ENCODE measurements at regions not wholly inside any gene's neighbourhood (a gene's known extent, or its start where the extent isn't known, plus 50 kb on each side); places are given as distances from the start of the nearest gene placed in this dataset.

GRCh38 chr20:53714524-53714923, 120.9 kb upstream of the ZNF217 start:
- Histone ChIP-seq H2BK12ac (ENCODE audit: low read length in 2 of 2) (no peak overlapping the region), H2BK120ac (ENCODE audit: low read depth, low read length) (no peak overlapping the region), H3K27me3 (ENCODE audit: control insufficient read depth in 1 of 2, insufficient read depth in 1 of 2, low read length in 2 of 2) (no peaks in the 10 kb centered on the region), H2AFZ (ENCODE audit: low read depth, low read length) (no peak overlapping the region), H3K18ac (ENCODE audit: low read depth in 1 of 2, low read length in 2 of 2) (no peak overlapping the region), H2AK5ac (ENCODE audit: low read length, severe bottlenecking) (no peak overlapping the region), H3K4ac (ENCODE audit: low read depth in 1 of 2, low read length in 2 of 2) (no peak overlapping the region), H3K4me1 (ENCODE audit: control insufficient read depth, insufficient read depth, low read depth, low read length) (peaks cover 1% of the 10 kb centered on the region), H3K23ac (ENCODE audit: low read length in 2 of 2) (no peak overlapping the region), H3K36me3 (ENCODE audit: control insufficient read depth in 1 of 2, insufficient read depth in 2 of 2, low read depth in 1 of 2, low read length in 2 of 2) (no peaks in the 10 kb centered on the region), H3K14ac (ENCODE audit: low read length in 2 of 2) (no peak overlapping the region), H3K27ac (ENCODE audit: low read length, poor library complexity, severe bottlenecking) (no peak overlapping the region), H4K91ac (ENCODE audit: low read length) (no peak overlapping the region), H3K9me3 (ENCODE audit: control insufficient read depth, low read length) (no peaks in the 10 kb centered on the region), H4K8ac (ENCODE audit: low read length) (no peak overlapping the region), H3K4me2 (ENCODE audit: low read length, poor library complexity, severe bottlenecking) (no peak overlapping the region), H3K79me1 (replicated peaks; ENCODE audit: low read length, poor library complexity, severe bottlenecking) (no peaks in the 10 kb centered on the region), H2BK15ac (ENCODE audit: low read depth, poor library complexity, severe bottlenecking) (no peak overlapping the region), H2BK5ac (ENCODE audit: low read depth, low read length, poor library complexity, severe bottlenecking) (no peak overlapping the region), H3K4me3 (ENCODE audit: insufficient read depth in 1 of 2, low read depth in 1 of 2, low read length in 2 of 2) (no peak overlapping the region), H3K9ac (ENCODE audit: low read length) (no peak overlapping the region)
- WGBS: 99% methylated on average over 4 of the region's 4 CpGs
- no peak for DNase-seq

GRCh38 chr20:53713328-53714056, 119.9 kb upstream of the ZNF217 start:
- H2BK15ac ChIP-seq (ENCODE audit: low read depth, poor library complexity, severe bottlenecking): no peak overlapping the region
- H3K27me3 ChIP-seq (ENCODE audit: control insufficient read depth in 1 of 2, insufficient read depth in 1 of 2, low read length in 2 of 2): no peaks in the 10 kb centered on the region
- H2BK5ac ChIP-seq (ENCODE audit: low read depth, low read length, poor library complexity, severe bottlenecking): no peak overlapping the region
- no peak overlapping the region for H4K91ac ChIP-seq (ENCODE audit: low read length)
- no peak overlapping the region for H3K27ac ChIP-seq (ENCODE audit: low read length, poor library complexity, severe bottlenecking)
- no peaks in the 10 kb centered on the region for H3K79me1 ChIP-seq (replicated peaks; ENCODE audit: low read length, poor library complexity, severe bottlenecking)
- no peak overlapping the region for H2AK5ac ChIP-seq (ENCODE audit: low read length, severe bottlenecking)
- H3K4me2 ChIP-seq (ENCODE audit: low read length, poor library complexity, severe bottlenecking): no peak overlapping the region
- no peak overlapping the region for H3K9ac ChIP-seq (ENCODE audit: low read length)
- H4K8ac ChIP-seq (ENCODE audit: low read length): no peak overlapping the region
- peaks cover 3% of the 10 kb centered on the region for H3K4me1 ChIP-seq (ENCODE audit: control insufficient read depth, insufficient read depth, low read depth, low read length)
- H3K23ac ChIP-seq (ENCODE audit: low read length in 2 of 2): no peak overlapping the region
- 88% methylated on average over 17 of the region's 17 CpGs for WGBS
- no peak for DNase-seq
- H3K14ac ChIP-seq (ENCODE audit: low read length in 2 of 2): no peak overlapping the region
- H3K18ac ChIP-seq (ENCODE audit: low read depth in 1 of 2, low read length in 2 of 2): no peak overlapping the region
- H2BK12ac ChIP-seq (ENCODE audit: low read length in 2 of 2): no peak overlapping the region
- no peak overlapping the region for H2AFZ ChIP-seq (ENCODE audit: low read depth, low read length)
- H3K4ac ChIP-seq (ENCODE audit: low read depth in 1 of 2, low read length in 2 of 2): no peak overlapping the region
- H3K4me3 ChIP-seq (ENCODE audit: insufficient read depth in 1 of 2, low read depth in 1 of 2, low read length in 2 of 2): no peak overlapping the region
- no peak overlapping the region for H2BK120ac ChIP-seq (ENCODE audit: low read depth, low read length)
- no peaks in the 10 kb centered on the region for H3K9me3 ChIP-seq (ENCODE audit: control insufficient read depth, low read length)
- H3K36me3 ChIP-seq (ENCODE audit: control insufficient read depth in 1 of 2, insufficient read depth in 2 of 2, low read depth in 1 of 2, low read length in 2 of 2): no peaks in the 10 kb centered on the region

- H3K9me3 ChIP-seq (ENCODE audit: control insufficient read depth, low read length): no peaks in the 10 kb centered on the region
- 90% methylated on average over 15 of the region's 17 CpGs for WGBS
- no peak overlapping the region for H2BK5ac ChIP-seq (ENCODE audit: low read depth, low read length, poor library complexity, severe bottlenecking)
- H3K18ac ChIP-seq (ENCODE audit: low read depth in 1 of 2, low read length in 2 of 2): no peak overlapping the region
- H3K14ac ChIP-seq (ENCODE audit: low read length in 2 of 2): no peak overlapping the region
- no peak overlapping the region for H2BK120ac ChIP-seq (ENCODE audit: low read depth, low read length)
- H2BK15ac ChIP-seq (ENCODE audit: low read depth, poor library complexity, severe bottlenecking): no peak overlapping the region
- no peaks in the 10 kb centered on the region for H3K79me1 ChIP-seq (replicated peaks; ENCODE audit: low read length, poor library complexity, severe bottlenecking)
- H3K27ac ChIP-seq (ENCODE audit: low read length, poor library complexity, severe bottlenecking): no peak overlapping the region
- no peak overlapping the region for H3K4ac ChIP-seq (ENCODE audit: low read depth in 1 of 2, low read length in 2 of 2)
- no peak overlapping the region for H2AK5ac ChIP-seq (ENCODE audit: low read length, severe bottlenecking)
- no peak overlapping the region for H4K91ac ChIP-seq (ENCODE audit: low read length)
- H2BK12ac ChIP-seq (ENCODE audit: low read length in 2 of 2): no peak overlapping the region
- peaks cover 6% of the 10 kb centered on the region for H3K4me1 ChIP-seq (ENCODE audit: control insufficient read depth, insufficient read depth, low read depth, low read length)
- no peak overlapping the region for H3K9ac ChIP-seq (ENCODE audit: low read length)
- no peak for DNase-seq
- no peaks in the 10 kb centered on the region for H3K27me3 ChIP-seq (ENCODE audit: control insufficient read depth in 1 of 2, insufficient read depth in 1 of 2, low read length in 2 of 2)
- no peak overlapping the region for H3K4me2 ChIP-seq (ENCODE audit: low read length, poor library complexity, severe bottlenecking)
- no peak overlapping the region for H4K8ac ChIP-seq (ENCODE audit: low read length)
- no peaks in the 10 kb centered on the region for H3K36me3 ChIP-seq (ENCODE audit: control insufficient read depth in 1 of 2, insufficient read depth in 2 of 2, low read depth in 1 of 2, low read length in 2 of 2)
- H3K4me3 ChIP-seq (ENCODE audit: insufficient read depth in 1 of 2, low read depth in 1 of 2, low read length in 2 of 2): no peak overlapping the region
- H3K23ac ChIP-seq (ENCODE audit: low read length in 2 of 2): no peak overlapping the region
- no peak overlapping the region for H2AFZ ChIP-seq (ENCODE audit: low read depth, low read length)
These were observed 118.8 kb upstream of the ZNF217 start for GRCh38 chr20:53712212-53712977.
